CD14-positive monocyte (primary cell): ENCODE measurements at regions not wholly inside any gene's neighbourhood (a gene's known extent, or its start where the extent isn't known, plus 50 kb on each side); places are given as distances from the start of the nearest gene placed in this dataset.

Source experiments
- DNase-seq, 3 donors: peaks; one replicate each; pipeline ENCODE4 v3.0.0-alpha.2; 2011 to 2022
- H2AFZ ChIP-seq: 2 replicates; pipeline ENCODE4 v1.6.0; 2012; ENCODE audit warnings: mild to moderate bottlenecking, low read depth, low read length, inconsistent platforms; ENCODE audit not compliant: insufficient read depth, poor library complexity, severe bottlenecking
- H3K27ac ChIP-seq, 2 donors: 1 replicate in 1 of 2; 2 replicates in 1 of 2; pipeline ENCODE4 v1.5.1; 2012 to 2013; ENCODE audit warnings: low read length in 2 of 2, control low read depth in 1 of 2, inconsistent platforms in 1 of 2, low read depth in 1 of 2, mild to moderate bottlenecking in 1 of 2
- H3K27me3 ChIP-seq, 2 donors: one replicate each; pipeline versions ENCODE4 v1.6.0 to v1.6.1; 2011 to 2013; ENCODE audit warnings: low read length in 2 of 2; ENCODE audit not compliant: control insufficient read depth in 2 of 2, insufficient read depth in 2 of 2
- H3K36me3 ChIP-seq, 2 donors: replicated peaks in 1 of 2; 1 replicate in 1 of 2; 2 replicates in 1 of 2; pipeline versions ENCODE4 v1.5.1 to v1.6.1; 2012 to 2013; ENCODE audit warnings: low read length in 2 of 2, control low read depth in 1 of 2, inconsistent platforms in 1 of 2, mild to moderate bottlenecking in 1 of 2; ENCODE audit not compliant: insufficient read depth in 2 of 2, control insufficient read depth in 1 of 2
- H3K4me1 ChIP-seq, 2 donors: 1 replicate in 1 of 2; 2 replicates in 1 of 2; pipeline versions ENCODE4 v1.5.1 to v1.6.1; 2012 to 2013; ENCODE audit warnings: low read length in 2 of 2, control low read depth in 1 of 2, inconsistent platforms in 1 of 2, mild to moderate bottlenecking in 1 of 2, moderate library complexity in 1 of 2; ENCODE audit not compliant: insufficient read depth in 2 of 2, control insufficient read depth in 1 of 2
- H3K4me2 ChIP-seq: replicated peaks from 2 replicates; pipeline ENCODE3; 2012; ENCODE audit warnings: low read length, moderate library complexity, mild to moderate bottlenecking; ENCODE audit not compliant: poor library complexity, severe bottlenecking; ENCODE audit errors: extremely low read depth
- H3K4me3 ChIP-seq, 3 experiments: fragments of 200-600 bp in 1 of 3; sonication (generic) in 1 of 3; replicated peaks in 1 of 3; 1 replicate in 2 of 3; 2 replicates in 1 of 3; pipeline ENCODE4 v1.5.1; 2011 to 2013; ENCODE audit warnings: low read length in 3 of 3, mild to moderate bottlenecking in 3 of 3, control low read depth in 2 of 3, low read depth in 2 of 3, inconsistent platforms in 1 of 3, moderate library complexity in 1 of 3
- H3K79me2 ChIP-seq: 2 replicates; pipeline ENCODE4 v1.6.0; 2012; ENCODE audit warnings: mild to moderate bottlenecking, control low read depth, inconsistent platforms, low read length, moderate library complexity; ENCODE audit not compliant: insufficient read depth
- H3K9ac ChIP-seq: 2 replicates; pipeline ENCODE4 v1.6.0; 2017; ENCODE audit warnings: low read length, mild to moderate bottlenecking; ENCODE audit not compliant: insufficient read depth, poor library complexity, severe bottlenecking
- H3K9me3 ChIP-seq, 2 donors: replicated peaks in 1 of 2; 1 replicate in 1 of 2; 2 replicates in 1 of 2; pipeline versions ENCODE4 v1.5.1 to v1.6.1; 2012 to 2013; ENCODE audit warnings: low read length in 2 of 2, control low read depth in 1 of 2; ENCODE audit not compliant: control insufficient read depth in 1 of 2, insufficient read depth in 1 of 2
- H4K20me1 ChIP-seq: 2 replicates; pipeline ENCODE4 v1.6.0; 2012; ENCODE audit warnings: mild to moderate bottlenecking, low read length, control low read depth, moderate library complexity; ENCODE audit not compliant: insufficient read depth
- H3K27ac Mint-ChIP-seq, 7 donors: one replicate each; pipeline ENCODE4 v1.8.0; 2020; ENCODE audit warnings: mild to moderate bottlenecking in 7 of 7, mixed read lengths in 7 of 7, moderate library complexity in 6 of 7, inconsistent platforms in 2 of 7
- H3K27me3 Mint-ChIP-seq, 3 donors: one replicate each; pipeline ENCODE4 v1.8.0; 2021 to 2022; ENCODE audit warnings: low read depth in 3 of 3, mild to moderate bottlenecking in 3 of 3, mixed read lengths in 3 of 3, moderate library complexity in 3 of 3, inconsistent platforms in 1 of 3
- H3K36me3 Mint-ChIP-seq, 2 donors: one replicate each; pipeline ENCODE4 v1.8.0; 2020; ENCODE audit warnings: mixed read lengths in 2 of 2, inconsistent platforms in 1 of 2, mild to moderate bottlenecking in 1 of 2
- H3K4me1 Mint-ChIP-seq: one replicate; pipeline ENCODE4 v1.8.0; 2020; ENCODE audit warnings: mild to moderate bottlenecking, mixed read lengths
- H3K4me3 Mint-ChIP-seq, 2 donors: one replicate each; pipeline ENCODE4 v1.8.0; 2020; ENCODE audit warnings: mild to moderate bottlenecking in 2 of 2, mixed read lengths in 2 of 2, moderate library complexity in 1 of 2
- H3K9me3 Mint-ChIP-seq, 7 donors: one replicate each; pipeline ENCODE4 v1.8.0; 2020 to 2022; ENCODE audit warnings: mixed read lengths in 7 of 7, mild to moderate bottlenecking in 6 of 7, moderate library complexity in 6 of 7, inconsistent platforms in 2 of 7
- WGBS: methylation state at CpG from one replicate; pipeline ENCODE4 v1.1.5; 2013; ENCODE audit warnings: missing lambda C conversion rate; ENCODE audit not compliant: insufficient coverage; 5-methylcytosine and 5-hydroxymethylcytosine counted together
- intact Hi-C, 2 donors: fragments of 100-400 bp; cut with micrococcal nuclease; formaldehyde crosslinking; loops; one replicate each; pipeline versions ENCODE4 v1.15.0 to v1.15.1; 2023
- TF ChIP-seq, protein P1 (sequence below): fragments of 200-600 bp; IDR thresholded peaks from one replicate; pipeline ENCODE4 v1.8.0; 2022; ENCODE audit warnings: antibody characterized with exemption, mild to moderate bottlenecking

DNA sequence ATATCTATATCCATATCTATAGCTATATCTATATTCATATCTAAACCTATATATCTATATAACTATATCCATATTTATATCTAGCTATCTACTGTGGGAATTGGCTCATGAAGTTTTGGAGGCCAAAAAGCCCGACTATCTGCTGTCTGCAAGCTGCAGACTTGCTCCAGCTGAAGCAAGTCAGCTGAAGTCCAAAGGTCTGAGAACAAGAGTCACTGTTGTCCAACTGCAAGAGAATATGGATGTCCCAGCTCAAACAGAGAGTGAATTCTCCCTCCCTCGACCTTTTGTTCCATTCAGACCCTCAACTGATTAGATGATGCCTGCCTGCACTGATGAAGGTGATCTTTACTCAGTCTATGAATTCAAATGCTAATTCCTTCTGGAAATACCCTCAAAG lies 63.3 kb upstream of the VCX start:
- no peak overlapping the region for H2AFZ ChIP-seq
- no peaks in the 10 kb centered on the region for H4K20me1 ChIP-seq
- H3K36me3 ChIP-seq, result no peaks in the 10 kb centered on the region
- TF ChIP-seq, protein P1, sequence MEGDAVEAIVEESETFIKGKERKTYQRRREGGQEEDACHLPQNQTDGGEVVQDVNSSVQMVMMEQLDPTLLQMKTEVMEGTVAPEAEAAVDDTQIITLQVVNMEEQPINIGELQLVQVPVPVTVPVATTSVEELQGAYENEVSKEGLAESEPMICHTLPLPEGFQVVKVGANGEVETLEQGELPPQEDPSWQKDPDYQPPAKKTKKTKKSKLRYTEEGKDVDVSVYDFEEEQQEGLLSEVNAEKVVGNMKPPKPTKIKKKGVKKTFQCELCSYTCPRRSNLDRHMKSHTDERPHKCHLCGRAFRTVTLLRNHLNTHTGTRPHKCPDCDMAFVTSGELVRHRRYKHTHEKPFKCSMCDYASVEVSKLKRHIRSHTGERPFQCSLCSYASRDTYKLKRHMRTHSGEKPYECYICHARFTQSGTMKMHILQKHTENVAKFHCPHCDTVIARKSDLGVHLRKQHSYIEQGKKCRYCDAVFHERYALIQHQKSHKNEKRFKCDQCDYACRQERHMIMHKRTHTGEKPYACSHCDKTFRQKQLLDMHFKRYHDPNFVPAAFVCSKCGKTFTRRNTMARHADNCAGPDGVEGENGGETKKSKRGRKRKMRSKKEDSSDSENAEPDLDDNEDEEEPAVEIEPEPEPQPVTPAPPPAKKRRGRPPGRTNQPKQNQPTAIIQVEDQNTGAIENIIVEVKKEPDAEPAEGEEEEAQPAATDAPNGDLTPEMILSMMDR, result no peak
- no peak overlapping the region for H3K27ac ChIP-seq
- Mint-ChIP-seq H3K27ac (no peak overlapping the region), H3K36me3 (no peaks in the 10 kb centered on the region), H3K4me3 (no peak overlapping the region), H3K4me1 (no peaks in the 10 kb centered on the region), H3K27me3 (no peaks in the 10 kb centered on the region), H3K9me3 (peaks cover 0 to 17% (median 3%) of the 10 kb centered on the region in 7 donors)
- H3K9ac ChIP-seq, result no peak overlapping the region
- H3K9me3 ChIP-seq, result no peaks in the 10 kb centered on the region
- WGBS, result no CpG with 5 or more reads among the region's 2 CpGs
- no peaks in the 10 kb centered on the region for H3K27me3 ChIP-seq
- intact Hi-C loops, result no loop called here
- H3K79me2 ChIP-seq, result no peaks in the 10 kb centered on the region
- no peaks in the 10 kb centered on the region for H3K4me1 ChIP-seq
- no peak overlapping the region for H3K4me2 ChIP-seq
- H3K4me3 ChIP-seq, result no peak overlapping the region
- DNase-seq, result no peak

DNA sequence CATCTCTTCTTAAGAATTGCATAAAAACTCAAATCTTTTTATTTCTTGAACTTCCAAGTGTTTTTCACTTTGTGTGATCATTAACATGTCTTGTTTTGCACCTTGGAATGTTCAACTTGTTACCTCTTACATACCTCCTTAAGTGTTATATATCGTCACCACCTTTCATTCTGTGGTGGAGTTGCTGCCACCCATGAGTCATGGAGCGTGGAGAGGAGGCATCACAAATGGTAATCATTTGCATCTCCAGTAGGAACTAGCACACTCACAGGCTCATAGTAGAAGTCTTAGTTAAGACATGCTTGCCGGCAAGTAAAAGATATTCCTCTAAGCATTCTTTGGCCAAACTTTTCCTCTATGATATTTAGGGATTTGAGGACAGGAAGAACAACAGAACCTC lies 67.0 kb upstream of the VCX start:
- no peaks in the 10 kb centered on the region for H3K4me1 Mint-ChIP-seq
- no peak overlapping the region for H3K4me3 Mint-ChIP-seq
- Histone ChIP-seq H3K4me1 (no peaks in the 10 kb centered on the region), H3K36me3 (no peaks in the 10 kb centered on the region), H3K9ac (no peak overlapping the region), H2AFZ (no peak overlapping the region), H3K27me3 (no peaks in the 10 kb centered on the region), H3K4me2 (no peak overlapping the region), H3K27ac (no peak overlapping the region), H3K4me3 (no peak overlapping the region), H3K9me3 (no peaks in the 10 kb centered on the region), H3K79me2 (no peaks in the 10 kb centered on the region), H4K20me1 (no peaks in the 10 kb centered on the region)
- TF ChIP-seq, protein P1, result no peak
- no peaks in the 10 kb centered on the region for H3K36me3 Mint-ChIP-seq
- H3K27me3 Mint-ChIP-seq, result no peaks in the 10 kb centered on the region
- DNase-seq, result no peak
- H3K27ac Mint-ChIP-seq, result no peak overlapping the region
- intact Hi-C loops, result no loop called here
- H3K9me3 Mint-ChIP-seq, result peaks cover 0 to 7% (median 3%) of the 10 kb centered on the region in 7 donors
- no CpG with 5 or more reads among the region's 3 CpGs for WGBS
